Chondrocyte (in vitro differentiated cells): ENCODE measurements at regions not wholly inside any gene's neighbourhood (a gene's known extent, or its start where the extent isn't known, plus 50 kb on each side); places are given as distances from the start of the nearest gene placed in this dataset.
A peak's percentile ranks its signal among the peaks of the same experiment; 100 is the strongest.

Source experiments
- DNase-seq: peaks from one replicate; pipeline ENCODE4 v3.0.0; 2021; ENCODE audit warnings: mixed read lengths, low spot score
- H3K27ac Mint-ChIP-seq: one replicate; pipeline ENCODE4 v1.8.0; 2021; ENCODE audit warnings: mild to moderate bottlenecking, moderate library complexity, mixed read lengths; ENCODE audit not compliant: unreplicated experiment
- H3K27me3 Mint-ChIP-seq: 2 replicates; pipeline ENCODE4 v1.8.0; 2021; ENCODE audit warnings: low read depth, mixed read lengths
- H3K36me3 Mint-ChIP-seq: 2 replicates; pipeline ENCODE4 v1.8.0; 2021; ENCODE audit warnings: low read depth, mixed read lengths
- H3K4me1 Mint-ChIP-seq: 2 replicates; pipeline ENCODE4 v1.8.0; 2021; ENCODE audit warnings: low read depth, mild to moderate bottlenecking, mixed read lengths
- H3K4me3 Mint-ChIP-seq: one replicate; pipeline ENCODE4 v1.8.0; 2021; ENCODE audit warnings: mild to moderate bottlenecking, moderate library complexity, mixed read lengths; ENCODE audit not compliant: unreplicated experiment
- H3K9me3 Mint-ChIP-seq: 2 replicates; pipeline ENCODE4 v1.8.0; 2021; ENCODE audit warnings: low read depth, mixed read lengths
- TF ChIP-seq, protein P1 (sequence below): fragments of 200-600 bp; sonication (generic); IDR thresholded peaks from 2 replicates; pipeline ENCODE4 v1.5.0; 2021; ENCODE audit warnings: antibody characterized with exemption, mild to moderate bottlenecking, moderate library complexity

DNA sequence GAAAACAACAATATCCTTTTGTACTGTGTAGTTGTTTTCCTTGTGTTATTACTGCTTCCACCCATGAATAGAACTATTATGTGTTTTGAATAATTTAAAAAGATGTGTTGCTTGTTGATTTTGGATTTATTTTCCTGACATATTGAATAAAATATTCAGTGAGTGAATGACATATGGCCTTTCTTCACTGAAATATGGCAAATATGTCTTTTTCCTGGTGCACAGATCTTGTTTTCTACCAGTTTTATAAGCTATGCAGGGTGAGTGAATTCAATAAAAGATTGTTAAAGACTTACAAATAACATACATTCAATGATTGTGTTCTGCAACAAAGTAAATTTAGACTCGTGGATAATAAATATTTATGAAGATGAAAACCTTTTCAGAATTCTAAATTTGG is 1216.3 kb upstream of the ADGRL3 start:
- TF ChIP-seq, protein P1, sequence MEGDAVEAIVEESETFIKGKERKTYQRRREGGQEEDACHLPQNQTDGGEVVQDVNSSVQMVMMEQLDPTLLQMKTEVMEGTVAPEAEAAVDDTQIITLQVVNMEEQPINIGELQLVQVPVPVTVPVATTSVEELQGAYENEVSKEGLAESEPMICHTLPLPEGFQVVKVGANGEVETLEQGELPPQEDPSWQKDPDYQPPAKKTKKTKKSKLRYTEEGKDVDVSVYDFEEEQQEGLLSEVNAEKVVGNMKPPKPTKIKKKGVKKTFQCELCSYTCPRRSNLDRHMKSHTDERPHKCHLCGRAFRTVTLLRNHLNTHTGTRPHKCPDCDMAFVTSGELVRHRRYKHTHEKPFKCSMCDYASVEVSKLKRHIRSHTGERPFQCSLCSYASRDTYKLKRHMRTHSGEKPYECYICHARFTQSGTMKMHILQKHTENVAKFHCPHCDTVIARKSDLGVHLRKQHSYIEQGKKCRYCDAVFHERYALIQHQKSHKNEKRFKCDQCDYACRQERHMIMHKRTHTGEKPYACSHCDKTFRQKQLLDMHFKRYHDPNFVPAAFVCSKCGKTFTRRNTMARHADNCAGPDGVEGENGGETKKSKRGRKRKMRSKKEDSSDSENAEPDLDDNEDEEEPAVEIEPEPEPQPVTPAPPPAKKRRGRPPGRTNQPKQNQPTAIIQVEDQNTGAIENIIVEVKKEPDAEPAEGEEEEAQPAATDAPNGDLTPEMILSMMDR, result no peak
- Mint-ChIP-seq H3K4me1 (no peaks in the 10 kb centered on the region), H3K27ac (no peak overlapping the region), H3K36me3 (no peaks in the 10 kb centered on the region), H3K9me3 (no peaks in the 10 kb centered on the region), H3K27me3 (peaks cover 3% of the 10 kb centered on the region), H3K4me3 (no peak overlapping the region)
- DNase-seq, result no peak

DNA sequence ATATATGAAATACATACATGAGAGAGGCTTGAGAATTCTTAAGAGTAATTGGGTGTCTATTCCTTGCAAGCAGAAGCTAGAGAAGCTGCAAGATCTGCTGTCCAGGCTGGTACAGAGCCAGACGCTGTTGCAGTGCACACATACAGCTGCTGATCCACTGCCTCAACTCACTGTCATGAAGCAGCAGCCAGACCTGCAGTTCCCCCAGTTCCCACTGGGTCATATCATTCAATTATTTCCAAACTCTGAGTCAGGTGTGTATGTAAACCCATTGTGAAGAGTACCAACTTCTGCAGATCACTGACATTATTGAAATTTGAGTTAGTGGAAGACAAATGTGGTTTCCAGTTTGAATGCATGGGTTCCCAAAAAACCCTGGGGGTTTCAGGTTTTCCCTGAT is 1212.8 kb upstream of the ADGRL3 start:
- Mint-ChIP-seq H3K27me3 (peaks cover 4% of the 10 kb centered on the region), H3K4me3 (no peak overlapping the region), H3K27ac (no peak overlapping the region), H3K4me1 (no peaks in the 10 kb centered on the region), H3K9me3 (no peaks in the 10 kb centered on the region), H3K36me3 (no peaks in the 10 kb centered on the region)
- no peak for DNase-seq
- TF ChIP-seq, protein P1, result no peak

GRCh38 chr4:59994118-59994517 is 1206.0 kb upstream of the ADGRL3 start:
- DNase-seq, result no peak
- Mint-ChIP-seq H3K27ac (no peak overlapping the region), H3K4me3 (no peak overlapping the region), H3K9me3 (peaks cover 8% of the 10 kb centered on the region), H3K36me3 (no peaks in the 10 kb centered on the region), H3K4me1 (no peaks in the 10 kb centered on the region), H3K27me3 (peaks cover 4% of the 10 kb centered on the region)
- TF ChIP-seq, protein P1, result peak; percentile 15

DNA sequence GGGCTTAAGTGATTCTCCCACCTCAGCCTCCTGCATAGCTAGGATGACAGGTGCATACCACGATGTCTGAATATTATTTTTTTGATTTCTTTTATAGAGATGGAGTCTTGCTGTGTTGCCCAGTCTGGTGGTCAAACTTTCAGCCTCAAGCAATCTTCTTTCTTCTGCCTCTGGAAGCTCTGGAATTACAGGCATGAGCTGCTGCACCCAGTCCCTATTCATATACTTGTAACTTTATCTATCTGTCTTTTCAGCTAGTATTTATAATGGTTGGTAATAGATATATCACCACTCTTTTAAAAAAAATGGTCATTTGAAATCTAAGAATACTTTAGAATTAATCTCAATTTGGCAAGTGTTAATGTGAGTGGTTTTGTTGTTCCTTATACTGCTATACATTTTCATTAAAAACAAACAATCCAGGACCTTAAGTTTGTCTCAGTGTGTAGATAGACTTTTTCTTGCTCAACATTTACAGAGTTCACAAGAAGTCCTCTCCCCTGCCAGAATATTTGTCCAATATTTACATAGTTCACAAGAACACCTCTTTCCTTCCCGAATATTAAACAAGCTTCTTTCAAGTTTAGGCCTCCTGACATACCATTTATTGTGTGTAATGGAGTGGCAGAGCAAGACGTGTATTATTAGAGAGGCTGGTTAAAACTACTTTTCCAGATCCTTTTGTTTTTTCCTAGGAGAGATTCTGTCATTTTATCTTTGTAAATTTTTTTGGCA is 1197.4 kb upstream of the ADGRL3 start:
- H3K27ac Mint-ChIP-seq, result no peak overlapping the region
- peaks cover 3% of the 10 kb centered on the region for H3K27me3 Mint-ChIP-seq
- H3K4me1 Mint-ChIP-seq, result no peaks in the 10 kb centered on the region
- TF ChIP-seq, protein P1, result no peak
- peaks cover 5% of the 10 kb centered on the region for H3K9me3 Mint-ChIP-seq
- no peak overlapping the region for H3K4me3 Mint-ChIP-seq
- H3K36me3 Mint-ChIP-seq, result no peaks in the 10 kb centered on the region
- no peak for DNase-seq

DNA sequence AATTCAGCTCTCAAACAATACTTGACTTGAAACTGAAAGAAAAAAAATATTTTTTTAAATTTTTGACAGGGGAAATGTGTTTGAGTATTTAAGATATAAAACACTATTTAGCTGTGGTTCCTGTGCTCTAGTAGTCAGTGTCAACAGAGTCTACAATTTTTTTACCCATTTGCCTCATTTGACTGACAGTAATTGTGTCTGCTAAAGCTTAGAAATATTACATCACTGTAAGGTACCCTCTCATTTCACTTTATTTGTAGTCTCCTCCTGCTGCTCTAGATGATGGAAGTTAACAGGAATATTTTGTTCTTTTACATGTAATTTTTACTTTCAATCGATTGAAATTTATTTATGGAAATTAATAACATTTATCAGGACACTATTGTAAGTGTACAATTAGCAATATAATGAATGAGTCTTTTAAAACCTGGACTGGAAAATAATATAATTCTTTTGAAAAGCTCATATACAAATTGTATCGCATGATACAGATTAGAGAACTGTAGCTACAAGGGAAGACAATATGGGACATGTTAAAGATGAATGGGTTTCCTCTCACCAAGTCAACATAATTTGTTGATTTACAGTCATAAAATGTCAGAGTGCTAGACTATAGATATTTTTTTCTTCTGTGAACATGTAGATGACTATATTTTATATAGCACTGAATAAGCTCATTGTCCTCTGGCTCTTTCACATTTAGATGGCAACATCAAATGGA is 1186.5 kb upstream of the ADGRL3 start:
- Mint-ChIP-seq H3K27me3 (no peaks in the 10 kb centered on the region), H3K36me3 (no peaks in the 10 kb centered on the region), H3K4me1 (no peaks in the 10 kb centered on the region), H3K9me3 (peaks cover 2% of the 10 kb centered on the region), H3K4me3 (no peak overlapping the region), H3K27ac (no peak overlapping the region)
- no peak for DNase-seq
- TF ChIP-seq, protein P1, result no peak
